Mucosa of rectum (tissue), 2 donors: ENCODE measurements at regions not wholly inside any gene's neighbourhood (a gene's known extent, or its start where the extent isn't known, plus 50 kb on each side); places are given as distances from the start of the nearest gene placed in this dataset.
"Not testable (repeated sequence)": the region's sequence is repeated elsewhere in the genome, so short reads cannot be mapped to it uniquely, and the experiment has no call there.

ENCODE experiments used
- H3K27ac ChIP-seq, 2 donors: one replicate each; pipeline ENCODE4 v1.7.0; 2013; ENCODE audit warnings: inconsistent platforms in 2 of 2, low read depth in 2 of 2, low read length in 2 of 2
- H3K27me3 ChIP-seq, 2 donors: one replicate each; pipeline ENCODE4 v1.7.0; 2013; ENCODE audit warnings: low read length in 2 of 2; ENCODE audit not compliant: control insufficient read depth in 2 of 2, insufficient read depth in 2 of 2
- H3K36me3 ChIP-seq, 2 donors: one replicate each; pipeline ENCODE4 v1.7.0; 2013; ENCODE audit warnings: low read length in 2 of 2; ENCODE audit not compliant: control insufficient read depth in 2 of 2, insufficient read depth in 2 of 2
- H3K4me1 ChIP-seq, 2 donors: one replicate each; pipeline ENCODE4 v1.7.0; 2013; ENCODE audit warnings: low read length in 2 of 2, mild to moderate bottlenecking in 1 of 2; ENCODE audit not compliant: control insufficient read depth in 2 of 2, insufficient read depth in 2 of 2
- H3K4me3 ChIP-seq, 2 donors: one replicate each; pipeline ENCODE4 v1.7.0; 2013; ENCODE audit warnings: low read length in 2 of 2
- H3K9ac ChIP-seq, 2 donors: one replicate each; pipeline ENCODE4 v1.7.0; 2013; ENCODE audit warnings: low read length in 2 of 2, low read depth in 1 of 2, mild to moderate bottlenecking in 1 of 2
- H3K9me3 ChIP-seq, 2 donors: one replicate each; pipeline ENCODE4 v1.7.0; 2013; ENCODE audit warnings: low read length in 2 of 2; ENCODE audit not compliant: control insufficient read depth in 2 of 2
- donor health status: healthy.
- donor health status: Normal muscosa, but diverticular disease.

DNA sequence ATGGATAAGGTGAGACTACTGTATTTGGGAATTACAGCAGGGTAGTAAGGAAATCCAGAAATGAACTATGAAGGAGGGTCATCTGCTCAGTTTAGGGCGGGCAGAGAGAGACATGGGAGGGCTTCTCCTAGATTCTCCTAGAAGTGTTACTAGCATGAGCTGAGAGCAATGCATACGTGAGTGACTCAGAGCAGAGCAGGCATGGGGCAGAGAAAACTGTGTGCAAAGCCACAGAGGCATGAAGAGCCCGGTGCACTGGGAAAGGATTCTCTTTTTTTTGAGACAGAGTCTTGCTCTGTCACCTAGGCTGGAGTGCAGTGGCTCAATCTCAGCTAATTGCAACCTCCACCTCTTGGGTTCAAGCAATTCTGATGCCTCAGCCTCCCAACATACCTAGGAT, 116.2 kb downstream of the SOCS6 start:
- H3K9me3 ChIP-seq, result no peaks in the 10 kb centered on the region
- H3K9ac ChIP-seq, result no peak overlapping the region
- no peaks in the 10 kb centered on the region for H3K27me3 ChIP-seq
- no peak overlapping the region for H3K4me3 ChIP-seq
- no peaks in the 10 kb centered on the region for H3K4me1 ChIP-seq
- no peak overlapping the region for H3K27ac ChIP-seq
- H3K36me3 ChIP-seq, result no peaks in the 10 kb centered on the region

DNA sequence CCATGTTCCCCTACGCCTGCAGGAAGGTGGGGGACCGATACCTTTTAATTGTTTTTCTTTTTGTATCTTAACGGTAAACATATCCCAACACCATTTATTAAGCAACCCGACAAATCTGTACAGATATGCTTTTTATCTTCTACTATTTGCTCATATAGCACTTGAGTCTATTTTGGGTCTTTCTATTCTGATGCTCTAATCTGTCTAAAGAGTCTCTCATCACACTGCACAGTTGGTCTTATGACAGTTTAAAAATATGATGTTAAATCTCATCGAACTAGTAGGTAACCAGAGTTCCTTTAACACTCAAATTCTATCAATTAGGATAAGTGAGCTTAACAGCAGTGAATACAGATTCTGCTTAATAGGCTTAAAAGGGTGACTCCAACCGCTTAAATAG, 111.6 kb downstream of the SOCS6 start:
- no peaks in the 10 kb centered on the region for H3K9me3 ChIP-seq
- no peaks in the 10 kb centered on the region for H3K27me3 ChIP-seq
- H3K4me3 ChIP-seq, result no peak overlapping the region
- H3K36me3 ChIP-seq, result no peaks in the 10 kb centered on the region
- H3K27ac ChIP-seq, result no peak overlapping the region
- no peaks in the 10 kb centered on the region for H3K4me1 ChIP-seq
- no peak overlapping the region for H3K9ac ChIP-seq

DNA sequence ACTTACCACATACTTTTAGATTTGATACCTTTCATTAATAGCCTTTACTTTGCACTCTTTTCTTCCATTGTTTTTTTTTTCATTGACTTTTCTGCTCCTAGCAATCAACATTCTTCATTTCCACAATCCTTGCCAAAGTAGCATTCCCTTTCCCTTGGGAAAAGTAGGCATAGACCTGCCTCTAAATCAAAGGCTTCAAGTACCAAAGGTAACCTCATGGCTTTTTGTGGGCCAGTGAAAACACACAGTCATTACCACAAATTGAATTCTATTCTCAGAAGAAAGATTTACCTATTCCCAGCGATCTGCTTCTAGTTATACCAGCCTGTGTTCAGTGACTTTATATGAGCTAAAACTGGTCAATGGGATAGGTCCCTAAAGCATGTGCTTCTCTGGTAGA, 109.2 kb downstream of the SOCS6 start:
- no peaks in the 10 kb centered on the region for H3K27me3 ChIP-seq

DNA sequence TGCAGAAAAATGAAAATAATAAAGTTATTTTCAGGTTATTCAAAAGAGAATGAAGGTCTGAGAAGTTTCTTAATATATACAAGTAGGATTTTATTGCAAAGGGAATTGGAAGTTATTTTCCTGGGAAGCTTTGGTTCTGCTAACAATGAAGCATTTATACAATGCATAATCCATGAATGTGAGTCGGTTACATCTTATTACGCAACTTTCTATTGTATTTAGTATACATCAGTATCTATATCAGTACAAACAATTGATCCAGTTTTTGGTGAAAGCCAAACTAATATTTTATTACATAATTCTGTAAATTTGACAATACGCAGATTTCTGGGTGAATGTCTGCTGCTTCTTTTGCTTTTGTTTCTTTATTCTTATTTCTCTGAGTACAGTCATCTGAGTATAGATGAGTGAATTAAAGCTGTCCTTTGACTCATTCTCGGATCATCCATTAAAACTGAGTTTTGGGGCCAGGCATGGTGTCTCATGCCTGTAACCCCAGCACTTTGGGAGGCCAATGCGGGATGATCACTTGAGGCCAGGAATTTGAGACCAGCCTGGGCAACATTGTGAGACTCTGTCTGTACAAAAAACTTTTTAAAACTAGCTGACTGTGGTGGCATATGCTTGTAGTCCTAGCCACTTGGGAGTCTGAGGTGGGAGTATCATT, 108.5 kb downstream of the SOCS6 start:
- H3K9ac ChIP-seq, result no peak overlapping the region
- no peaks in the 10 kb centered on the region for H3K27me3 ChIP-seq
- H3K4me1 ChIP-seq, result no peaks in the 10 kb centered on the region
- no peaks in the 10 kb centered on the region for H3K36me3 ChIP-seq
- H3K4me3 ChIP-seq, result no peak overlapping the region
- H3K27ac ChIP-seq, result no peak overlapping the region
- no peaks in the 10 kb centered on the region for H3K9me3 ChIP-seq

More for the DNA sequence above, 109.2 kb downstream of the SOCS6 start:
- no peaks in the 10 kb centered on the region for H3K4me1 ChIP-seq
- H3K9me3 ChIP-seq, result no peaks in the 10 kb centered on the region
- no peak overlapping the region for H3K4me3 ChIP-seq
- H3K36me3 ChIP-seq, result no peaks in the 10 kb centered on the region
- no peak overlapping the region for H3K27ac ChIP-seq
- H3K9ac ChIP-seq, result no peak overlapping the region

DNA sequence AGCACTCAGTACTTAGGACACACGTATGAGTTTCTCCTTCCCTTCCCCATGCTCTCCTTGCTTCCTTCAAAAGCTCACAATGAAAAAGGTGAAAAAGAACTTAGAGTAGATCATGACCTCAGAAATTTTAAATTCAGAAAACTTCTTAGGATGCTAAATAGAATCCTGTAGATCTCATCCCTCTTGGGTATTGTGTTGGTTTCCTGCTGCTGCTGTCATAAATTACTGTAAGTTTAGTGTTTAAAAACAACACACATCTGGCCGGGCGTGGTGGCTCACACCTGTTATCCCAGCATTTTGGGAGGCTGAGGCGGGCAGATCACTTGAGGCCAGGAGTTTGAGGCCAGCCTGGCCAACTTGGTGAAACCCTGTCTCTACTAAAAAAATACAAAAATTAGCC, 106.9 kb downstream of the SOCS6 start:
- H3K9ac ChIP-seq, H3K4me1 ChIP-seq, H3K9me3 ChIP-seq, H3K36me3 ChIP-seq, H3K4me3 ChIP-seq, H3K27me3 ChIP-seq, H3K27ac ChIP-seq: not testable (repeated sequence)

DNA sequence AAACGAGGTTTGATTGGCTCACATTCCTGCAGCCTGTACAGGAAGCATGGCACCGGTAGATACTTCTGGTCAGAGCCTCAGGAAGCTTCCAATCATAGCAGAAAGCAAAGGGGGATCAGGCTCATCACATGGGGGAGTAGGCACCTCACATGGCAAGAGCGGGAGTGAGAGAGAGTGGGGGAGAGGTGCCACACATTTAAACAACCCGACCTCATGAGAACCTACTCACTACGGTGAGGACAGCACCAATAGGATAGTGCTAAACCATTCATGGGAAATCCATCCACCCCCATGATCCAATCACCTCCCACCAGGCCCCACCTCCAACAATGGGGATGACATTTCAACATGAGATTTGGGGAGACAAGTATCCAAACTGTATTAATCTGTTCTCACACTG, 105.8 kb downstream of the SOCS6 start:
- Histone ChIP-seq H3K27ac (no peak overlapping the region), H3K9ac (no peak overlapping the region), H3K9me3 (no peaks in the 10 kb centered on the region), H3K4me3 (no peak overlapping the region), H3K4me1 (no peaks in the 10 kb centered on the region), H3K36me3 (no peaks in the 10 kb centered on the region), H3K27me3 (no peaks in the 10 kb centered on the region)

DNA sequence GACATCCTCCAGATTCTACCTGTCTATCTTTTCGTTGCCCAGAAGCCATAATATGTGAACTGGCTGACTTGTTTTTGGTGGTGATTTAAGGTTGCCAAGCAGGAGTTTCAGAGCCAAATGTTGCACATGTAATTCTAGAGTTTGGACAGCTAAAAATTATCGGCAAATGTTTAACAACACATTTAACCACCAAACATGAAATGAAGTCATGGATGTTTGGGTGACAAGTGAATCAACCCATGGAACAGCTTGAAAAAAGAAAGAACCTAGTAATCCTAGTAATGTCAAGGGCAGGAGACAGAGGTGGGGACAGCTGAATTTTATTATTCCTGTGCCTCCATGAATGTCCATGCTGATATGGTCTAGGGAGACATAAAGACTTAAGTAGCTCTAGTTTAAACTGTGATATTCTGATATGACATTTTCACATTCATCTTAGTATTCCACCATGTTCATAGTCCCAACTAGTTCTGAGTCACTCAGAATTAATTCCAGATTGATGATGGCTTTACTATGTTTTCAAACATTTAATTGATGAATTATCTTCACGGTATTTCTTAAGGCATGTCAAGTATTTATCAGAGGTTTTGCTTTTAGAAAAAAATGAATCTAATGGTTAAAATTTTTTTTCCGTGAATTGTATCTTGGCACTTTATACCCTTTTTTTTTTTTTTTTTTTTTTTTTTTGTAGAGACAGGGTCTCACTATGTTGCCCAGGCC, 101.7 kb downstream of the SOCS6 start:
- no peak overlapping the region for H3K27ac ChIP-seq
- no peak overlapping the region for H3K9ac ChIP-seq
- H3K9me3 ChIP-seq, result no peaks in the 10 kb centered on the region
- H3K36me3 ChIP-seq, result no peaks in the 10 kb centered on the region
- no peaks in the 10 kb centered on the region for H3K27me3 ChIP-seq
- no peaks in the 10 kb centered on the region for H3K4me1 ChIP-seq
- no peak overlapping the region for H3K4me3 ChIP-seq

DNA sequence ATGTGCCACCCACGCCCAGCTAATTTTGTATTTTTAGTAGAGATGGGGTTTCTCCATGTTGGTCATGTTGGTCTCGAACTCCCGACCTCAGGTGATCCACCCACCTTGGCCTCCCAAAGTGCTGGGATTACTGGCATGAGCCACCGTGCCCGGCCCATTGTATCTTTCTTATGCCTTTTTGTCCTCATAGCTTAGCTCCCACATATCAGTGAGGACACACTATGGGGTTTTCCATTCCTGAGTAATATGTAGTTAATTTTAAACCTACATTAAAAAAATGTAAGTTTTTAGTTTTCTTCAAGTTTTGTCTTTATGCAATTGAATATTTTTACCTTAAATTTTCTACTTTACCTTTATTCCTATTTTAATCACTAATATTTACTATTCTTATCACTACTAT, 100.2 kb downstream of the SOCS6 start:
- not testable (repeated sequence) for H3K4me3 ChIP-seq, H3K27ac ChIP-seq, H3K9ac ChIP-seq, H3K9me3 ChIP-seq, H3K4me1 ChIP-seq, H3K36me3 ChIP-seq, H3K27me3 ChIP-seq

DNA sequence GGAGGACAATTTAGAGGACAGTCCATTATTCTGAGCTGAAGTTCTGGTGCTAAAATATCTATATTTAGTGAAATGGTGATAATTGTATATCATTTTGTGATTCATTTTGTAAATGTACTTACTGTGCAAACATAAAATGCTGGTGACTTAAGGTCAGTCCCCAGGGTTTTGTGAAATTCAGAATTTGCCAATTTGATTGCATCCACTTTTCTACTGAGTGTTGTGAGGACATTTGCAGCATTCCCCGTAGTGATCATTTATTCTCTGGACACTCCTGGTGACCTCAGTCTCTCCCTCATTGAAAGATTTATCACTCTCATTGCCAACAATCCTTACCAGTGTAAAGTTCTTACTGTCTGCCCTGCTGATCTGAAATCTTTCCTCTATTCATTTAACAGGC, 98.2 kb downstream of the SOCS6 start:
- H3K27me3 ChIP-seq, result no peaks in the 10 kb centered on the region
- no peak overlapping the region for H3K27ac ChIP-seq
- no peak overlapping the region for H3K4me3 ChIP-seq
- H3K4me1 ChIP-seq, result peaks cover 0 to 1% of the 10 kb centered on the region in 2 donors
- H3K36me3 ChIP-seq, result no peaks in the 10 kb centered on the region
- no peaks in the 10 kb centered on the region for H3K9me3 ChIP-seq
- no peak overlapping the region for H3K9ac ChIP-seq

DNA sequence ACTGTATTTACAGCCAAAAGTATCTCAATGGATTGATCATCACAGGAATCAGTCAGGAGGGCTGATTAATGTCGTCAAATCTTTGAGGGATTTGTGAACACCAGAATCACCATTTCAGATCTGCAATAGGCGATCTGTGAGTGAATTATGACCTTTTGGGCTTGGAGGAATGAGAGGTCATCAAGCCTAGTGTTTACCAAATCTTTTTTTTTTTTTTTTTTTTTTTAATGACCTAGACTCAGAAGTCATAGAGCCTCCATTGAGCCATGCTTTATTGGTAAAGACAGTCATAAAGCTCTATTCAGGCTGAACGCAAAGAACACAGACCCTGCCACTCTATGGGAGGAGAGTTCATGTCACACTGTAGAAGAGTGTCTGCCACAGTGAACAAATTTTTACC, 97.7 kb downstream of the SOCS6 start:
- H3K4me3 ChIP-seq, result no peak overlapping the region
- H3K9ac ChIP-seq, result no peak overlapping the region
- H3K36me3 ChIP-seq, result no peaks in the 10 kb centered on the region
- no peaks in the 10 kb centered on the region for H3K9me3 ChIP-seq
- no peak overlapping the region for H3K27ac ChIP-seq
- peaks cover 0 to 5% of the 10 kb centered on the region in 2 donors for H3K4me1 ChIP-seq
- no peaks in the 10 kb centered on the region for H3K27me3 ChIP-seq
